Hepatocyte (in vitro differentiated cells): ENCODE measurements at regions not wholly inside any gene's neighbourhood (a gene's known extent, or its start where the extent isn't known, plus 50 kb on each side); places are given as distances from the start of the nearest gene placed in this dataset.
"Not testable (repeated sequence)": the region's sequence is repeated elsewhere in the genome, so short reads cannot be mapped to it uniquely, and the experiment has no call there.

Source experiments
- DNase-seq: peaks from one replicate; pipeline ENCODE4 v3.0.0-alpha.2; 2016; ENCODE audit warnings: low spot score
- H2AFZ ChIP-seq: fragments of 200-600 bp; sonication (generic); 2 replicates; pipeline ENCODE4 v1.6.0; 2016; ENCODE audit warnings: antibody characterized with exemption, mild to moderate bottlenecking
- H3K27ac ChIP-seq: fragments of 200-600 bp; sonication (generic); 2 replicates; pipeline ENCODE4 v1.5.1; 2016; ENCODE audit warnings: mild to moderate bottlenecking
- H3K27me3 ChIP-seq: fragments of 200-600 bp; sonication (generic); 2 replicates; pipeline ENCODE4 v1.6.1; 2016
- H3K36me3 ChIP-seq: fragments of 200-600 bp; sonication (generic); replicated peaks from 2 replicates; pipeline ENCODE4 v1.5.1; 2016; ENCODE audit warnings: low read depth; ENCODE audit not compliant: insufficient read depth
- H3K4me1 ChIP-seq: fragments of 200-600 bp; sonication (generic); 2 replicates; pipeline ENCODE4 v1.5.1; 2016; ENCODE audit warnings: mild to moderate bottlenecking, moderate library complexity; ENCODE audit not compliant: insufficient read depth
- H3K4me2 ChIP-seq: fragments of 200-600 bp; sonication (generic); 2 replicates; pipeline ENCODE4 v1.6.0; 2016
- H3K4me3 ChIP-seq: fragments of 200-600 bp; sonication (generic); 2 replicates; pipeline ENCODE4 v1.5.1; 2016; ENCODE audit warnings: mild to moderate bottlenecking
- H3K79me2 ChIP-seq: fragments of 200-600 bp; sonication (generic); 2 replicates; pipeline ENCODE4 v1.6.0; 2017; ENCODE audit warnings: mild to moderate bottlenecking
- H3K9me2 ChIP-seq: fragments of 200-600 bp; sonication (generic); replicated peaks from 2 replicates; pipeline ENCODE4 v1.6.0; 2017; ENCODE audit warnings: mild to moderate bottlenecking; ENCODE audit not compliant: insufficient read depth
- H3K9me3 ChIP-seq: fragments of 200-600 bp; sonication (generic); 2 replicates; pipeline ENCODE4 v1.5.1; 2016; ENCODE audit warnings: low read depth, mild to moderate bottlenecking
- H4K20me1 ChIP-seq: fragments of 200-600 bp; sonication (generic); 2 replicates; pipeline ENCODE4 v1.6.0; 2016; ENCODE audit warnings: mild to moderate bottlenecking; ENCODE audit not compliant: insufficient read depth, poor library complexity, severe bottlenecking
- EZH2 ChIP-seq: fragments of 200-600 bp; sonication (generic); IDR thresholded peaks from 2 replicates; pipeline ENCODE4 v1.6.1; 2016; ENCODE audit warnings: antibody characterized with exemption, mild to moderate bottlenecking, borderline replicate concordance
- EZH2phosphoT487 ChIP-seq: fragments of 200-600 bp; sonication (generic); IDR thresholded peaks from one replicate; pipeline ENCODE4 v1.6.1; 2018; ENCODE audit warnings: antibody characterized with exemption, mild to moderate bottlenecking, low read depth, moderate library complexity; ENCODE audit not compliant: unreplicated experiment, severe bottlenecking
- WGBS: methylation state at CpG from one replicate; pipeline ENCODE4 v1.1.6; 2016; ENCODE audit warnings: low lambda C conversion rate; ENCODE audit errors: missing lambda C conversion rate; 5-methylcytosine and 5-hydroxymethylcytosine counted together
- TF ChIP-seq, protein P1 (sequence below): fragments of 200-600 bp; sonication (generic); IDR thresholded peaks from 2 replicates; pipeline ENCODE4 v1.5.1; 2016; ENCODE audit warnings: antibody characterized with exemption, mild to moderate bottlenecking; ENCODE audit not compliant: poor library complexity

DNA sequence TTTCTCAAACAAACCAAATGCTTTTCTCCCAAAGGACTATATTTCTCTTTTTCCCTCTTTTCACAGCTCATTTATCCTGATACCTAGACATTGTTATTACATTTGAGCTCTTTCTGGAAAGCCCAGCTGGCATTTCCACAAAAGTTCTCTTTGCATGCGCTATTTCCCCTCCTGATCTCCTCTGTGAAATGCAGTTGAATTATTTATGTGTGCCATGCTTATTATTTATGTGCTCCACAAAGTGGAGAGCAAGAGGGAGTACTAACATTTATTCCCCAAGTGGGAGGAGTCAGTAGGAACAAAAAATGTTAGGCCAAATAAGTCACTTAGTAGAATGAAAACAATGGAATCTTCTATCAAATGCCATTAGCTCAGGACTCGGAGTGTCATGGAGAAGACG, 626.6 kb upstream of the IGFBP7 start:
- no peaks in the 10 kb centered on the region for H4K20me1 ChIP-seq
- 90% methylated on average over 3 of the region's 3 CpGs for WGBS
- H3K27ac ChIP-seq: no peak overlapping the region
- H3K4me1 ChIP-seq: no peaks in the 10 kb centered on the region
- no peak overlapping the region for H3K4me3 ChIP-seq
- no peaks in the 10 kb centered on the region for H3K9me2 ChIP-seq
- DNase-seq: no peak
- no peaks in the 10 kb centered on the region for H3K79me2 ChIP-seq
- no peak overlapping the region for H2AFZ ChIP-seq
- no peak overlapping the region for H3K4me2 ChIP-seq
- no peaks in the 10 kb centered on the region for H3K36me3 ChIP-seq
- H3K27me3 ChIP-seq: no peaks in the 10 kb centered on the region
- H3K9me3 ChIP-seq: no peaks in the 10 kb centered on the region
- TF ChIP-seq EZH2 (no peak), EZH2phosphoT487 (no peak)
- TF ChIP-seq, protein P1, sequence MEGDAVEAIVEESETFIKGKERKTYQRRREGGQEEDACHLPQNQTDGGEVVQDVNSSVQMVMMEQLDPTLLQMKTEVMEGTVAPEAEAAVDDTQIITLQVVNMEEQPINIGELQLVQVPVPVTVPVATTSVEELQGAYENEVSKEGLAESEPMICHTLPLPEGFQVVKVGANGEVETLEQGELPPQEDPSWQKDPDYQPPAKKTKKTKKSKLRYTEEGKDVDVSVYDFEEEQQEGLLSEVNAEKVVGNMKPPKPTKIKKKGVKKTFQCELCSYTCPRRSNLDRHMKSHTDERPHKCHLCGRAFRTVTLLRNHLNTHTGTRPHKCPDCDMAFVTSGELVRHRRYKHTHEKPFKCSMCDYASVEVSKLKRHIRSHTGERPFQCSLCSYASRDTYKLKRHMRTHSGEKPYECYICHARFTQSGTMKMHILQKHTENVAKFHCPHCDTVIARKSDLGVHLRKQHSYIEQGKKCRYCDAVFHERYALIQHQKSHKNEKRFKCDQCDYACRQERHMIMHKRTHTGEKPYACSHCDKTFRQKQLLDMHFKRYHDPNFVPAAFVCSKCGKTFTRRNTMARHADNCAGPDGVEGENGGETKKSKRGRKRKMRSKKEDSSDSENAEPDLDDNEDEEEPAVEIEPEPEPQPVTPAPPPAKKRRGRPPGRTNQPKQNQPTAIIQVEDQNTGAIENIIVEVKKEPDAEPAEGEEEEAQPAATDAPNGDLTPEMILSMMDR: no peak

DNA sequence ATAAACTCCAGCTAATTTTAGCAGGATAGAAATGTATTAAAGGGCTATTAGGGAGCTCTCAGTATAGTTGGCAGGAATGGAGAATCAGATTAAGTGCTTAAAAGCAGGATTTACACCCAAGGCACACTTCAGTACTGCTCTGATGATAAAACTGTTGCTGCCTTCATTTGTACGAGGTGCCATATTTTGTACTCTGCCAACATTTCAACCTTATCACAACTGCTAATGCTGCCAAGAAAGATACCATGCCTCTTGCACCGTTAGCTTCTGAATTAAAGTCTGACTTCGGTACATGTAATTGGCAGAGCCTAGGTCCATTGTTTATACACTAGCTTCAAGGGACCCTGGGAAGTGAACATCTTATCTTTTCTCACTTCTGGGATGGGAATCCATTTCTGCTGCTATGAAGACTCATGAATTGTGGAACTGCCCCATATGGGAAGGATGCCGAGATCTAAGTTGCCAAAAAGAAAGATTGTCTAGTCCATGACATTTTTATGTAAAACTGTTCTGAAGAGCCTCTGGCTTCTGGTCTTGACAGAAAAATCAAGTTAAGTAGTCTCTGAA, 624.0 kb upstream of the IGFBP7 start:
- TF ChIP-seq EZH2phosphoT487 (no peak), EZH2 (no peak)
- TF ChIP-seq, protein P1: no peak
- Histone ChIP-seq H3K27me3 (no peaks in the 10 kb centered on the region), H2AFZ (no peak overlapping the region), H3K36me3 (no peaks in the 10 kb centered on the region), H3K4me3 (no peak overlapping the region), H3K27ac (no peak overlapping the region), H3K79me2 (no peaks in the 10 kb centered on the region), H3K4me2 (no peak overlapping the region), H3K4me1 (no peaks in the 10 kb centered on the region), H3K9me3 (no peaks in the 10 kb centered on the region), H3K9me2 (no peaks in the 10 kb centered on the region), H4K20me1 (no peaks in the 10 kb centered on the region)
- DNase-seq: no peak
- 73% methylated on average over 4 of the region's 4 CpGs for WGBS

- H2AFZ ChIP-seq, DNase-seq, H3K9me2 ChIP-seq, H4K20me1 ChIP-seq, H3K27ac ChIP-seq, H3K79me2 ChIP-seq, H3K9me3 ChIP-seq, H3K4me2 ChIP-seq, H3K36me3 ChIP-seq, H3K4me3 ChIP-seq, H3K27me3 ChIP-seq, H3K4me1 ChIP-seq: not testable (repeated sequence)
- WGBS: 87% methylated on average over 30 of the region's 33 CpGs
Measured at GRCh38 chr4:57729775-57730570, 619.8 kb upstream of the IGFBP7 start.

- no peaks in the 10 kb centered on the region for H3K9me3 ChIP-seq
- H3K36me3 ChIP-seq: no peaks in the 10 kb centered on the region
- no peaks in the 10 kb centered on the region for H3K4me1 ChIP-seq
- no peak for DNase-seq
- no peaks in the 10 kb centered on the region for H3K27me3 ChIP-seq
- no peak overlapping the region for H3K27ac ChIP-seq
- WGBS: 90% methylated on average over 2 of the region's 2 CpGs
- H3K79me2 ChIP-seq: no peaks in the 10 kb centered on the region
- H4K20me1 ChIP-seq: no peaks in the 10 kb centered on the region
- H3K4me3 ChIP-seq: no peak overlapping the region
- TF ChIP-seq EZH2phosphoT487 (no peak), EZH2 (no peak)
- TF ChIP-seq, protein P1: no peak
- H3K9me2 ChIP-seq: no peaks in the 10 kb centered on the region
- H2AFZ ChIP-seq: no peak overlapping the region
- no peak overlapping the region for H3K4me2 ChIP-seq
Measured at GRCh38 chr4:57726154-57726553, 616.0 kb upstream of the IGFBP7 start.
